PC-3 (cell line): ENCODE measurements at regions not wholly inside any gene's neighbourhood (a gene's known extent, or its start where the extent isn't known, plus 50 kb on each side); places are given as distances from the start of the nearest gene placed in this dataset.

Experiments used
- EZH2 ChIP-seq: fragments of 300-600 bp; sonication (generic); IDR thresholded peaks from one replicate; pipeline ENCODE4 v1.6.1; 2017; ENCODE audit warnings: antibody characterized with exemption, mild to moderate bottlenecking, low read length; ENCODE audit not compliant: unreplicated experiment
- TF ChIP-seq, protein P1 (sequence below): fragments of 300-600 bp; sonication (generic); conservative IDR thresholded peaks from 2 replicates; pipeline ENCODE4 v1.5.1; 2017; ENCODE audit warnings: antibody characterized with exemption, low read depth, mild to moderate bottlenecking, low read length

DNA sequence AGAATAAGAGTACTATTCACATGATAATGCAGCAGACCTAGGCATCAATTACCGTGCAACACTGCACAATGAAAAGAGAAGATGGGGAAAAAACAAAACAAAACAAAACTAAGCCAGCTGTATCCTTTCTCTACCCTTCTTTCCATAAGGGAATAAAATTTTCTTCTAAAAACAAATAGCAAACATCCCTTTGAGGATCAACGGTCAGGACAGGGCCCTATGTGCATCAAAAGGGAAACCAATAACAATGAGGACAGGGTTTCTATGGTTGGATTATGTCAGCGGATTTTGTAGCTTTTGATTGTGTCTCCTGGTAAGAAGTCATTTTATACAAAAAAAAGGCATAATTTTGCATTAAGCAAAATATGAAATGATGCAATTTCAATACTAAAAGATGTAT lies 350.3 kb downstream of the SLC6A15 start:
- no peak for TF ChIP-seq EZH2
- TF ChIP-seq, protein P1, sequence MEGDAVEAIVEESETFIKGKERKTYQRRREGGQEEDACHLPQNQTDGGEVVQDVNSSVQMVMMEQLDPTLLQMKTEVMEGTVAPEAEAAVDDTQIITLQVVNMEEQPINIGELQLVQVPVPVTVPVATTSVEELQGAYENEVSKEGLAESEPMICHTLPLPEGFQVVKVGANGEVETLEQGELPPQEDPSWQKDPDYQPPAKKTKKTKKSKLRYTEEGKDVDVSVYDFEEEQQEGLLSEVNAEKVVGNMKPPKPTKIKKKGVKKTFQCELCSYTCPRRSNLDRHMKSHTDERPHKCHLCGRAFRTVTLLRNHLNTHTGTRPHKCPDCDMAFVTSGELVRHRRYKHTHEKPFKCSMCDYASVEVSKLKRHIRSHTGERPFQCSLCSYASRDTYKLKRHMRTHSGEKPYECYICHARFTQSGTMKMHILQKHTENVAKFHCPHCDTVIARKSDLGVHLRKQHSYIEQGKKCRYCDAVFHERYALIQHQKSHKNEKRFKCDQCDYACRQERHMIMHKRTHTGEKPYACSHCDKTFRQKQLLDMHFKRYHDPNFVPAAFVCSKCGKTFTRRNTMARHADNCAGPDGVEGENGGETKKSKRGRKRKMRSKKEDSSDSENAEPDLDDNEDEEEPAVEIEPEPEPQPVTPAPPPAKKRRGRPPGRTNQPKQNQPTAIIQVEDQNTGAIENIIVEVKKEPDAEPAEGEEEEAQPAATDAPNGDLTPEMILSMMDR, result no peak
